Esophagus squamous epithelium (tissue), 5 donors: ENCODE measurements at regions not wholly inside any gene's neighbourhood (a gene's known extent, or its start where the extent isn't known, plus 50 kb on each side); places are given as distances from the start of the nearest gene placed in this dataset.

ENCODE experiments used
- DNase-seq: peaks from one replicate; lab custom pipeline; 2025; lab: John Stamatoyannopoulos, UW
- H3K27ac ChIP-seq, 4 donors: fragments of 200-600 bp; sonication (generic); one replicate each; pipeline ENCODE4 v1.5.1; 2016 to 2019; ENCODE audit warnings: mild to moderate bottlenecking in 1 of 4
- H3K27me3 ChIP-seq, 4 donors: fragments of 200-600 bp; sonication (generic); 1 replicate in 3 of 4; 2 replicates in 1 of 4; pipeline versions ENCODE4 v1.5.1 to v1.6.0; 2017 to 2021; ENCODE audit warnings: antibody characterized with exemption in 1 of 4
- H3K36me3 ChIP-seq, 3 donors: fragments of 200-600 bp; sonication (generic); one replicate each; pipeline ENCODE4 v1.5.1; 2016 to 2019
- H3K4me1 ChIP-seq, 3 donors: fragments of 200-600 bp; sonication (generic); one replicate each; pipeline ENCODE4 v1.5.1; 2017 to 2019
- H3K4me3 ChIP-seq, 4 donors: fragments of 200-600 bp; sonication (generic); 1 replicate in 3 of 4; 2 replicates in 1 of 4; pipeline ENCODE4 v1.5.1; 2016 to 2019; ENCODE audit warnings: mild to moderate bottlenecking in 2 of 4, moderate library complexity in 1 of 4
- H3K9me3 ChIP-seq, 3 donors: fragments of 200-600 bp; sonication (generic); one replicate each; pipeline ENCODE4 v1.5.1; 2016 to 2019
- POLR2A ChIP-seq, 4 donors: fragments of 450-650 bp; IDR thresholded peaks; one replicate each; pipeline ENCODE4 v1.6.1; 2017; ENCODE audit warnings: antibody characterized with exemption in 4 of 4, mild to moderate bottlenecking in 4 of 4, moderate library complexity in 3 of 4
- WGBS, 2 donors: methylation state at CpG; one replicate each; pipeline ENCODE4 v1.1.5; 2018; 5-methylcytosine and 5-hydroxymethylcytosine counted together
- intact Hi-C: fragments of 100-400 bp; cut with DNase I; formaldehyde crosslinking; loops from one replicate; pipeline ENCODE4 v1.15.0; 2022
- TF ChIP-seq, protein P1 (sequence below), 6 experiments: fragments of 450-650 bp in 4 of 6; fragments of 200-600 bp in 2 of 6; sonication (generic) in 2 of 6; IDR thresholded peaks; one replicate each; pipeline ENCODE4 v1.5.1; 2016 to 2019; ENCODE audit warnings: antibody characterized with exemption in 6 of 6, mild to moderate bottlenecking in 4 of 6, moderate library complexity in 4 of 6
- donor health status: DM: yes; HTN: yes; CAD: no.

GRCh38 chr1:106921186-106921585, 135.3 kb upstream of the PRMT6 start:
- Histone ChIP-seq H3K27ac (no peak overlapping the region), H3K36me3 (no peaks in the 10 kb centered on the region), H3K9me3 (no peaks in the 10 kb centered on the region), H3K27me3 (no peaks in the 10 kb centered on the region), H3K4me3 (no peak overlapping the region), H3K4me1 (no peaks in the 10 kb centered on the region)
- no peak for TF ChIP-seq POLR2A (IDR thresholded peaks at IDR 0.05)
- TF ChIP-seq, protein P1, sequence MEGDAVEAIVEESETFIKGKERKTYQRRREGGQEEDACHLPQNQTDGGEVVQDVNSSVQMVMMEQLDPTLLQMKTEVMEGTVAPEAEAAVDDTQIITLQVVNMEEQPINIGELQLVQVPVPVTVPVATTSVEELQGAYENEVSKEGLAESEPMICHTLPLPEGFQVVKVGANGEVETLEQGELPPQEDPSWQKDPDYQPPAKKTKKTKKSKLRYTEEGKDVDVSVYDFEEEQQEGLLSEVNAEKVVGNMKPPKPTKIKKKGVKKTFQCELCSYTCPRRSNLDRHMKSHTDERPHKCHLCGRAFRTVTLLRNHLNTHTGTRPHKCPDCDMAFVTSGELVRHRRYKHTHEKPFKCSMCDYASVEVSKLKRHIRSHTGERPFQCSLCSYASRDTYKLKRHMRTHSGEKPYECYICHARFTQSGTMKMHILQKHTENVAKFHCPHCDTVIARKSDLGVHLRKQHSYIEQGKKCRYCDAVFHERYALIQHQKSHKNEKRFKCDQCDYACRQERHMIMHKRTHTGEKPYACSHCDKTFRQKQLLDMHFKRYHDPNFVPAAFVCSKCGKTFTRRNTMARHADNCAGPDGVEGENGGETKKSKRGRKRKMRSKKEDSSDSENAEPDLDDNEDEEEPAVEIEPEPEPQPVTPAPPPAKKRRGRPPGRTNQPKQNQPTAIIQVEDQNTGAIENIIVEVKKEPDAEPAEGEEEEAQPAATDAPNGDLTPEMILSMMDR (IDR thresholded peaks at IDR 0.05): no peak
- DNase-seq: no peak
- intact Hi-C loops: no loop called here

GRCh38 chr1:106924360-106924759, 132.1 kb upstream of the PRMT6 start:
- WGBS, 2 donors: 36 to 71% methylated on average over 4 to 5 of the region's 5 CpGs
- DNase-seq: no peak
- intact Hi-C loops: no loop called here
- TF ChIP-seq, protein P1 (IDR thresholded peaks at IDR 0.05): no peak
- no peak for TF ChIP-seq POLR2A (IDR thresholded peaks at IDR 0.05)
- H3K9me3 ChIP-seq: no peaks in the 10 kb centered on the region
- no peaks in the 10 kb centered on the region for H3K4me1 ChIP-seq
- H3K36me3 ChIP-seq: no peaks in the 10 kb centered on the region
- H3K27ac ChIP-seq: no peak overlapping the region
- H3K4me3 ChIP-seq: no peak overlapping the region
- H3K27me3 ChIP-seq: no peaks in the 10 kb centered on the region

- Histone ChIP-seq H3K27me3 (no peaks in the 10 kb centered on the region), H3K27ac (no peak overlapping the region), H3K36me3 (no peaks in the 10 kb centered on the region), H3K9me3 (no peaks in the 10 kb centered on the region), H3K4me1 (no peaks in the 10 kb centered on the region), H3K4me3 (no peak overlapping the region)
- no peak for TF ChIP-seq POLR2A (IDR thresholded peaks at IDR 0.05)
- TF ChIP-seq, protein P1 (IDR thresholded peaks at IDR 0.05): no peak
- intact Hi-C loops: no loop called here
- no peak for DNase-seq
Observed at GRCh38 chr1:106925750-106926149, 130.7 kb upstream of the PRMT6 start.

- intact Hi-C loops: no loop called here
- WGBS, 2 donors: 61 to 73% methylated on average over 5 of the region's 5 CpGs
Observed at GRCh38 chr1:106926803-106927582, 129.5 kb upstream of the PRMT6 start.

GRCh38 chr1:106937104-106937503, 119.4 kb upstream of the PRMT6 start:
- no peaks in the 10 kb centered on the region for H3K9me3 ChIP-seq
- H3K27me3 ChIP-seq: no peaks in the 10 kb centered on the region
- intact Hi-C loops: no loop called here
- no peak overlapping the region for H3K27ac ChIP-seq
- DNase-seq: no peak
- TF ChIP-seq, protein P1 (IDR thresholded peaks at IDR 0.05): no peak
- no peak for TF ChIP-seq POLR2A (IDR thresholded peaks at IDR 0.05)
- H3K4me3 ChIP-seq: no peak overlapping the region
- no peaks in the 10 kb centered on the region for H3K4me1 ChIP-seq
- no peaks in the 10 kb centered on the region for H3K36me3 ChIP-seq
- WGBS, 2 donors: 43 to 48% methylated on average over 3 of the region's 3 CpGs

More at GRCh38 chr1:106926803-106927582, 129.5 kb upstream of the PRMT6 start:
- H3K27ac ChIP-seq: no peak overlapping the region
- no peaks in the 10 kb centered on the region for H3K27me3 ChIP-seq
- H3K36me3 ChIP-seq: no peaks in the 10 kb centered on the region
- no peak overlapping the region for H3K4me3 ChIP-seq
- H3K4me1 ChIP-seq: no peaks in the 10 kb centered on the region
- H3K9me3 ChIP-seq: no peaks in the 10 kb centered on the region
- no peak for DNase-seq
- TF ChIP-seq POLR2A (IDR thresholded peaks at IDR 0.05): no peak
- TF ChIP-seq, protein P1 (IDR thresholded peaks at IDR 0.05): no peak
